ENCODE measurements at regions not wholly inside any gene's neighbourhood (a gene's known extent, or its start where the extent isn't known, plus 50 kb on each side); places are given as distances from the start of the nearest gene placed in this dataset.
"Not testable (repeated sequence)": the region's sequence is repeated elsewhere in the genome, so short reads cannot be mapped to it uniquely, and the experiment has no call there.

GRCh38 chr13:88622362-88622973 lies 951.3 kb downstream of the SLITRK5 start:
- DNase-seq, result peak in 1 of 5 donors; percentile 10

GRCh38 chr13:88623150-88623549 lies 952.0 kb downstream of the SLITRK5 start:
- DNase-seq, result no peak

- no peak for DNase-seq
Observed at GRCh38 chr13:88627071-88627470, 955.9 kb downstream of the SLITRK5 start.

- no peak for DNase-seq
Observed at GRCh38 chr13:88628882-88629281, 957.7 kb downstream of the SLITRK5 start.

GRCh38 chr13:88637935-88638334 lies 966.8 kb downstream of the SLITRK5 start:
- DNase-seq, result no peak

GRCh38 chr13:88643233-88643632 lies 972.1 kb downstream of the SLITRK5 start:
- no peak for DNase-seq

GRCh38 chr13:88648598-88649373 lies 977.6 kb downstream of the SLITRK5 start:
- DNase-seq, result no peak

- no peak for DNase-seq
Observed at GRCh38 chr13:88649855-88650254, 978.7 kb downstream of the SLITRK5 start.

- no peak for DNase-seq
Observed at GRCh38 chr13:88651531-88651930, 980.4 kb downstream of the SLITRK5 start.

GRCh38 chr13:88656751-88657150 lies 985.6 kb downstream of the SLITRK5 start:
- no peak for DNase-seq

GRCh38 chr13:88670509-88670908 lies 999.3 kb downstream of the SLITRK5 start:
- DNase-seq, result no peak

- no peak for DNase-seq
Observed at GRCh38 chr13:88674841-88675240, 1003.7 kb downstream of the SLITRK5 start.

- DNase-seq, result no peak
Observed at GRCh38 chr13:88675347-88675996, 1004.3 kb downstream of the SLITRK5 start.

GRCh38 chr13:88676016-88676415 lies 1004.8 kb downstream of the SLITRK5 start:
- no peak for DNase-seq

GRCh38 chr13:88685459-88685858 lies 1014.3 kb downstream of the SLITRK5 start:
- no peak for DNase-seq

GRCh38 chr13:88701551-88701950 lies 1030.4 kb downstream of the SLITRK5 start:
- DNase-seq, result no peak

- DNase-seq, result no peak
Observed at GRCh38 chr13:88704600-88705275, 1033.6 kb downstream of the SLITRK5 start.

GRCh38 chr13:88707646-88708045 lies 1036.5 kb downstream of the SLITRK5 start:
- no peak for DNase-seq

- DNase-seq, result no peak
Observed at GRCh38 chr13:88717946-88718345, 1046.8 kb downstream of the SLITRK5 start.

GRCh38 chr13:88718781-88719180 lies 1047.6 kb downstream of the SLITRK5 start:
- DNase-seq, result no peak

GRCh38 chr13:88726075-88726474 lies 1054.9 kb downstream of the SLITRK5 start:
- DNase-seq, result no peak

- DNase-seq, result not testable (repeated sequence)
Observed at GRCh38 chr13:88727236-88727635, 1056.1 kb downstream of the SLITRK5 start.

GRCh38 chr13:88729605-88730004 lies 1058.4 kb downstream of the SLITRK5 start:
- no peak for DNase-seq
